Stimulated activated CD8-positive, alpha-beta memory T cell treated with anti-CD3 and anti-CD28 coated beads, Interleukin-4, amount 100 ng/mL, for 4 hours (primary cell): ENCODE measurements at regions not wholly inside any gene's neighbourhood (a gene's known extent, or its start where the extent isn't known, plus 50 kb on each side); places are given as distances from the start of the nearest gene placed in this dataset.

Experiments used
- DNase-seq, 2 donors: peaks; one replicate each; pipeline ENCODE4 v3.0.0-alpha.2; 2020; ENCODE audit warnings: low read depth in 2 of 2, low spot score in 1 of 2

DNA sequence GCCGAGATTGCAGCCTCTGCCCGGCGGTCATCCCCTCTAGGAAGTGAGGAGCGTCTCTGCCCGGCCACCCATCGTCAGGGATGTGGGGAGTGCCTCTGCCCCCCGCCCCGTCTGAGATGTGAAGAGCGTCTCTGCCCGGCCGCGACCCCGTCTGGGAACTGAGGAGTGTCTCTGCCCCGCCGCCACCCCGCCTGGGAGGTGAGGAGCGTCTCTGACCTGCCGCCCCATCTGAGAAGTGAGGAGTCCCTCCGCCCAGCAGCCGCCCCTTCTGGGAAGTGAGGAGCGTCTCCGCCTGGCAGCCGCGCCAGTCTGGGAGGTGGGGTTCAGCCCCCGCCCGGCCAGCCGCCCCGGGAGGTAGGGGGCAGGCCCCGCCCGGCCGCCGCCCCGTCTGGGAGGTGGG, 544.0 kb downstream of the CCER1 start:
- DNase-seq: no peak

DNA sequence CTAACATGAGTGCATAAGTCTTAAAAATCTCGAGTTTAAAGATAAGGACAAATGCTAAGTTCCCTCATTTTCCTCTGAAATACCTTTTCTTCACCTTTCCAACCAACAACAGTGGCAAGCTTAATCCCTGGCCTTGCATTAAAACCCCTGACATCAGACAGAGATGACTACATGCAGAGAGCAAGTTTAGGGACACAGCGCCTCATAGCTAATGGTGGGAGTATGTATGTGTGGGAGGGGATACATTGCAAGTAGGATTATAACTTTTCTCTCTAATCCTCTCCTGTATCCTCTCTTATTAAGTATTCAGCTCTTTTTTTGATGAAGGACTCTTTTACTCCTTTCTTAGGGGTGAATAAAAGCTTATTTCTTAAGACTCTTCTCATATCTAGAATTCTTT, 547.1 kb downstream of the CCER1 start:
- DNase-seq: no peak

GRCh38 chr12:90404071-90404470, 550.9 kb downstream of the CCER1 start:
- no peak for DNase-seq

DNA sequence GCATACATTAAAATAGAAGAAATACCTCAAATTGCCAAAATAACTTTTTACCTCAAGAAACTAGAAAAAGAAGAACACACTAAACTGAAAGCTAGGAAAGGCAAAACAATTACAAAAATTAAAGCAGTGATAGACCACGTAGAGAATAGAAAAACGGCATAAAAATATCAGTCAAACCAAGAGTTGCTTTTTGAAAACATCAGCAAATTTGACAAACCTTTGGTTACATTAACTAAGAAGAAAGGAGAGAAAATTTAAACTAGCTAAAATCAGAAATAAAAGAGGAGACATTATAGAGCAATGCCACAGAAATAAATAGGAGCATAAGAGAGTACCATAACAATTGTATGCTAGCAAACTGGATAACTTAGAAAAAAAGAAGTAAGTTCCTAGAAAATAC, 553.8 kb downstream of the CCER1 start:
- no peak for DNase-seq

GRCh38 chr12:90399357-90399756, 555.6 kb downstream of the CCER1 start:
- DNase-seq: no peak

DNA sequence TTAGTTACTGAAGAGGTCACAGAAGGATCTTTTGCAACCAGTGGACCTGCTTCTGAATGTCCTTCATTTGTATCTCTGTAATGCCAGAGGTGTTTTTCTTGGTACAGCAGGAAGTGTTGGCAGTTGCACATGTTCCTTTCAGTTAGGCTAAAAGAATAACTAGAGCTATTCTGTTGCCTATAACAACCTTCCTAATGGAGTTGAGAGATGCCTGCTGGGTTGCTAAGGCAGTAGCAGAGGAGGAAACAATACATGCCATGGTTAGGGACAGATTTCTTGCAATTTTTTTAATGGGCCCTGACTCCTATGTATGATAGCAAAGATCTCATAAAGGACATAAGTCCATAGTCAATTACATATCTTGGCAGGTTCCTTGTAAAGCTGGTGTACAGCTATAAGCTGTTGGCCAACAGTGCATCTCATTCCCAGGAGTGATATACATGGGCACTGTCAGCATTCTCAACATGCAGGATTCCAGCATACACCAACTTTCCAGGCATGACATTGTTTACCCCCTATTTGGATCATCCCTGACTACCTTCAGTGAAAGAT, 556.6 kb downstream of the CCER1 start:
- no peak for DNase-seq

DNA sequence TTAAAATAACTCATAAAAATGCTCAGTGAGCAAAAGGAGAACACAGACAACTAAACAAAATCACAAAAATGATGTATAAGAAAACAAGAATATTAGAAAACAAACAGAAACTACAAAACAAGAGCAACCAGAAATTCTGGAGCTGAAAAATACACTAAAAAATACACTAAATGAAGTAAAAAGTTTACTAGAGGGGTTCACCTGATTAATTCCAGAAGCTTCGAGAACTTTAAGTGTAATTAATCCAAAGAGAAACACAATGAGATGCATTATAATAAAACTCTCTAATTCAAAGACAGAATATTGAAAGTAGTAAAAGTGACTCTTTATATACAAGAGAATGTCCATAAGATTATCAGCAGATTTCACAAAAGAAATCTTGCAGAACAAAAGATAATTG, 558.4 kb downstream of the CCER1 start:
- no peak for DNase-seq

- no peak for DNase-seq
Measured at GRCh38 chr12:90393652-90394051, 561.3 kb downstream of the CCER1 start.

DNA sequence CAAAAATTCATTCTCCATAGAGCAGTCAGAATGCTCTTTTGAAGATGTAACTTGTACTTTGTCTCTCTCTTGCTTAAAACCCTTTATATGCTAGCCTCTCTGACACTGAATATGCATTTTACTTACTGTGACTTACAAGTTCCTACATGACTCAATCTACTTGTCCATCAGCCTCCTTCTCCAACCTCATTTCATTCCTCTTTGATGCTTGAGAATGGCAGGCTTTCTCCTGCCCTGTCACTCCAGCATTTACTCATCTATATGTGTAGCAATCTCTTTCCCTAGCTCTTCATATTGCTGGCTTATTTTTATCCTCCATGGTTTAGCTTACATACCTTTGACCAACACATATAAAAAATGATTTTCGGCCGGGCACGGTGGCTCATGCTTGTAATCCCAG, 561.9 kb downstream of the CCER1 start:
- DNase-seq: no peak

- no peak for DNase-seq
Measured at GRCh38 chr12:90390947-90391346, 564.0 kb downstream of the CCER1 start.

- DNase-seq: no peak
Measured at GRCh38 chr12:90368081-90368480, 586.9 kb downstream of the CCER1 start.

DNA sequence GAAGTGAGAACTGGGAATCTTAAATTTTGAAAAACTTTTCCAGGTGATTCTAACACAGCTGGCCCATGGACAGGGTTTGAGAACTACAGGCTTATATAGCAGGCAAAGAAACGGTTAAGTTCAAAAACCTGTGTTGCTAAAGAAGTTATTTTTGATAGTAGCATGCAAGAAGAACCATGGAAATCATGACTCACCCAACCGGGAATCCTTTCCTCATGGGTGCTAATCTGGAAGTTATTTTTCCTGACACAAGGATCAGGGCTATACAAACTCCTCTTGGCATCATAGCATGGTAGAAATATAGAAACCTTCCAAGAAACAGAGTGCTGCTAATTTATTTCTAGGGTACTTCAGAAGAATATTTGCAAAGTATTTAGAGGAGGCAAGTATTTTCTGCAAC, 588.7 kb downstream of the CCER1 start:
- no peak for DNase-seq

GRCh38 chr12:90360300-90360699, 594.7 kb downstream of the CCER1 start:
- no peak for DNase-seq

DNA sequence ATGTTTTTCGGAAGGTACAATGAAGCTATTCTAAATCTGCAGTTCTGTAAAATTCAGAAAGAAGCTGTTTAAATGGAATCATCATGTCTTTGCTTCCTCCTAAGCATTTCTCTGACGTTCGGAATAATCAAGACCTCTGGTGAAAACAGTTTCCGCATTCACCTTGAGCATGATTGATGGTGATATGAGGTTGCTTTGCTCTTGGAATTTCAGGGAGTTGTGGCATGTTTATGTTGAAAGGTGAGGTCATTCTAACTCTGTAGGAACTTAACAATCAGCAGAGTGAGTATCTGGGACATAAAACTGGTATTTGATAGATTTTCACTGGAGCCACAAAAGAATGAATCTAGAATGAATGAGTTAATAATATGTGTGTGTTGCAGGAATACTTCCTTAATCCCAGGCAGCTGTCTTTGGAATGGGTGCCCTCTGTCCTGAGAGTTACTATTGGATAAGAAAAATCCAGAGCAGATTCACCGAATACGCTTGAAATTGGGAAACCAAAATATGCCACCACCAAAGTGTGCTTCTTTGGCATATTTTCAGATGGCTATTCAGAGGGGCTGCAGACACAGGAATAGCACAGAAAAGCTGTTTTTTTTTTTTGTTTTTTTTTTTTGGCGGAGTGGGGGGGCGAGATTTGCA, 599.1 kb downstream of the CCER1 start:
- no peak for DNase-seq

DNA sequence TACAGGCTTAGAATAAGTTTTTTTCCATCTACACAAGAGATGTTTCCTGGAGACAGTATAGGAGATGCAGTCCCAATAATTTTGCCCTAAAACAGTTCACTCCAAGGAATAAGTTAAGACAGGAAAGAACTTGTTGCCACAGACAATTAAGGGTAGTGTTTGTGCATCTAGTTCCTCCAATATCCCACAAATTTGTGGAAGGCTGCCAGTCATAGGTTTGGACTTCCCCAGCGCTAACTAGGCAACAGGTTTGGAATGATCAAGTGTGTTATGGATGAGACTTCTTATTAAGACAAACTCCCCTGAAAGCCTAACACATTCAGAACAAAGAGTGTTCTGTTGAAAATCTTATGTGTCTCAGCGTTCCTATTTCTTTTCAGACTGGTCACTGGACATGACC, 611.0 kb downstream of the CCER1 start:
- DNase-seq: no peak

- DNase-seq: no peak
Measured at GRCh38 chr12:90342081-90342480, 612.9 kb downstream of the CCER1 start.

GRCh38 chr12:90339837-90340236, 615.1 kb downstream of the CCER1 start:
- no peak for DNase-seq

DNA sequence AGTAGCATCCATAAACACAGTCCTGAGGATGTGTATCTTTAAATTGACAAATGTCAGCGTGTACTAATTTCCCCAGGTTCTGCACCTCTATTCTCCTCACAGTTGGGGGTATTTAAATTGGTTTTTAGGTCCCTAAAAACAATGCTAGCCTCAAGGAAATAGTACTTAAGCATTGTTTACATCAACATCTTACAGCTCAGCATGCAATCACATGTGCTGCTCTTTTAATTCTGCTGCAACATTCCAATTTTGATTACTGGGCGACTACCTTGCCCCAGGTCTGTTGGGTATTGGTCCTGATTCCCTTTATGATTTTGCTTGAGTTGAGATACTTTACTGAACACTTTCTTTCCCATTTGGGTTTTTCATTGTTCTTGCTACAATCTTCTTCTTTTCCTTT, 616.6 kb downstream of the CCER1 start:
- no peak for DNase-seq

DNA sequence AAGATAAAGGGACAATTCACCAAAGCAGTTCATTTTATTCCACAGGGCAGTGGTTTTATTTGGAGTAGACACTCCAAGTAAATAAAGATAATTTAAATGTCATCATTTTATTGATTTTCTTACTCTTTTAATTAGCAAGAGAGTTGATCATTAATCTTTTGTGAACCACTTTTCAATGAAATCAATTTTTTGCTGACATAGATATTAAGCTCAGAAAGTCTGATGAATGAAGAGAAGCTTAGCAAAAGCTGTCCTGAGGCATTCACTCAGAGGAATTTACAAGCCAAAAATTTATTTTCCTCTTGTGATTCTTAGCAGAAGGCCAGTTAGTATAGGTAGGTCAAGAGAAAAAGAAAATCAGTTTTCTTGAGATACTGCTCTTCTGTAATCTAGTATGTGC, 618.0 kb downstream of the CCER1 start:
- no peak for DNase-seq

DNA sequence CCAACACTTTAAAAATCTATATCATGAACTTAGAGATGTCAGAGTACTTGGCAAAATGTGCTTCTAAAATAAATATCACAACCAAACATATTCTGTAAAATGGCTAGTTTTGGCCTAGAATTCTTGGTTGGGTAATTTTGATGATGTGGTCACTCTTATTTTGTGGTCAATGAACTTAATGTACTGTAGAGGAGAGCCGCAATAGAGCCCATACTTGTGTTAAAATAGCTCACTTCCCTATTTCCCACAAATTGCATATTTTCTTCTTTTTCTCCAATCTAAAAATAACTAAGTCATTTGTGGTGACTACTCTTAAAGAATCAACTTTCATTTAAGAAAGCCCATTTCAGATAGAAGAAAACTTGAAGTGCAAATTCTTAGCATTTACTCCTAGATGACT, 619.4 kb downstream of the CCER1 start:
- no peak for DNase-seq

DNA sequence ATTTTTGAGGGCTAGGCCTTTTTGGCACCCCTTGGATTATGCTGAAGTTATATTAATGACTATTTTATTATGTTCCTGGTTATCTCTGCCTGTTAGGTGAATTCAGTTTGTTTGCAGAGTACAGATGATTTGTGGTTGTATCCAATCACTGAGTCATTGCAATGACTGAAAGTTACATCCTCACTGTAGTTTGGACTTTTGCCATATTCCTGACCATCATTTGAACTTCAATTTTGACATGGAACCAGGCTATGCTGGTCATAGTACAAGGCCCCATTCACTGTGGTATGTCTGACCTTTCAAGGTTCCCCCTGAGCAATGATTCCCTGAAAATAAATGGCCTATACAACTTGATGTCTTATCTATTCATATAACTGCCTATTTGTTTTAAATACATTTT, 621.0 kb downstream of the CCER1 start:
- DNase-seq: no peak

DNA sequence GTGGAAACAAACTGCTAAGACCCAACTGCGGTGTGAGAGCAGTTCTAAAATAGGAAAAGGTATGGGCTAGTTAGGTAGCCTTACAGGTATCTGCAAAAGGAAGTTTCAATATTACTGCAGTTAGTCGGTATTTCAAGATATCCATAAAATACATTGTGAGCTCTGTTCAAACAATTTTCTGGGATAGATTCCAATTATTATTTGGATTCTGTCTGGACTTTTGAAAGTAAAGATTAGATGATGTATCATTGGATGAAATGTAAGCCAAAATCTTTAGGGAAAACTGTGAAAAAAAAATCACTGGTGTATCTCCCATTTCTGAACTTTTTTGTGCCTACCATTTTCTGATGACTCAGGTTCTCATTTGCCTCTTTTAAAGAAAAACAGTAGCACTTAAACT, 621.6 kb downstream of the CCER1 start:
- DNase-seq: no peak

DNA sequence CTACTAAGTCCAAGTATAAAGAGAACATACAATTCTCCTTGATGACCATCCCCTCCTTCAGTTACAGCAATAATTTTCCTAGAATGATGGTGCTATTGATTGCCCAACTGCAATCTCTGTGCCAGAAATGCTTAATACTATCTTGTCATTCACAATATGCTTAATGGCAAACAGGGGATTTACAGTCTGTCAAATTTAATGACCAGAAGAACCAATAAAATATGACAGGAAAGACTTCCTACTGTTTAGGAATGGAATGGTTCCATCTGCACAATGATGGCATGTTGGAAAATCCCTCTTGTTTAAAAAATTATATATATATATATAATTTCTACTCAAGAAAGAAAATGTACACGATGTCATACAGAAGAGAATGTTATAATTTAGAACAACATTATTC, 623.2 kb downstream of the CCER1 start:
- no peak for DNase-seq

GRCh38 chr12:90331262-90331661, 622.6 kb upstream of the ATP2B1 start:
- DNase-seq: no peak
